ENCODE measurements at regions not wholly inside any gene's neighbourhood (a gene's known extent, or its start where the extent isn't known, plus 50 kb on each side); places are given as distances from the start of the nearest gene placed in this dataset.

- Histone ChIP-seq H3K27me3 (replicated peaks; ENCODE audit: insufficient read depth) (no peaks in the 10 kb centered on the region), H3K4me3 (no peak overlapping the region), H3K9me3 (no peaks in the 10 kb centered on the region), H3K27ac (no peak overlapping the region), H3K36me3 (no peaks in the 10 kb centered on the region), H3K4me1 (replicated peaks) (no peaks in the 10 kb centered on the region)
- no peak for DNase-seq (ENCODE audit: low spot score)
- 80% methylated on average over 10 of the region's 10 CpGs for WGBS
- intact Hi-C loops (cut with DNase I), result no loop called here
- TF ChIP-seq POLR2AphosphoS5 (IDR thresholded peaks at IDR 0.05), result no peak
Observed at GRCh38 chr15:37820380-37821128, 113.9 kb upstream of the TMCO5A start.

- 77% methylated on average over 10 of the region's 10 CpGs for WGBS
- intact Hi-C loops (cut with DNase I), result no loop called here
- TF ChIP-seq POLR2A (IDR thresholded peaks at IDR 0.05) (no peak), POLR2AphosphoS5 (IDR thresholded peaks at IDR 0.05) (no peak), CTCF (IDR thresholded peaks at IDR 0.05) (no peak)
- Histone ChIP-seq H3K4me3 (no peak overlapping the region), H3K27ac (no peak overlapping the region), H3K4me1 (replicated peaks) (no peaks in the 10 kb centered on the region), H3K9me3 (no peaks in the 10 kb centered on the region), H3K27me3 (replicated peaks; ENCODE audit: insufficient read depth) (no peaks in the 10 kb centered on the region), H3K36me3 (no peaks in the 10 kb centered on the region)
- DNase-seq (ENCODE audit: low spot score), result no peak
Observed at GRCh38 chr15:37823601-37824275, 110.7 kb upstream of the TMCO5A start.

- Histone ChIP-seq H3K4me3 (no peak overlapping the region), H3K4me1 (replicated peaks) (no peaks in the 10 kb centered on the region), H3K27me3 (replicated peaks; ENCODE audit: insufficient read depth) (no peaks in the 10 kb centered on the region), H3K9me3 (no peaks in the 10 kb centered on the region), H3K27ac (no peak overlapping the region), H3K36me3 (no peaks in the 10 kb centered on the region)
- no peak for DNase-seq (ENCODE audit: low spot score)
- TF ChIP-seq POLR2A (IDR thresholded peaks at IDR 0.05), result no peak
- TF ChIP-seq POLR2AphosphoS5 (IDR thresholded peaks at IDR 0.05), result no peak
- TF ChIP-seq CTCF (IDR thresholded peaks at IDR 0.05), result no peak
- 81% methylated on average over 6 of the region's 6 CpGs for WGBS
- intact Hi-C loops (cut with DNase I), result no loop called here
Observed at GRCh38 chr15:37824717-37825382, 109.6 kb upstream of the TMCO5A start.

- Histone ChIP-seq H3K4me3 (no peak overlapping the region), H3K9me3 (no peaks in the 10 kb centered on the region), H3K36me3 (no peaks in the 10 kb centered on the region), H3K27me3 (replicated peaks; ENCODE audit: insufficient read depth) (no peaks in the 10 kb centered on the region), H3K27ac (no peak overlapping the region), H3K4me1 (replicated peaks) (no peaks in the 10 kb centered on the region)
- intact Hi-C loops (cut with DNase I), result no loop called here
- no peak for DNase-seq (ENCODE audit: low spot score)
- no peak for TF ChIP-seq POLR2A (IDR thresholded peaks at IDR 0.05)
- no peak for TF ChIP-seq CTCF (IDR thresholded peaks at IDR 0.05)
- TF ChIP-seq POLR2AphosphoS5 (IDR thresholded peaks at IDR 0.05), result no peak
- 19% methylated on average over 3 of the region's 3 CpGs for WGBS
Observed at GRCh38 chr15:37837276-37837675, 97.2 kb upstream of the TMCO5A start.

GRCh38 chr15:37847776-37848175 is 86.7 kb upstream of the TMCO5A start:
- intact Hi-C loops (cut with DNase I), result no loop called here
- WGBS, result 90% methylated on average over 3 of the region's 3 CpGs
- Histone ChIP-seq H3K9me3 (no peaks in the 10 kb centered on the region), H3K36me3 (no peaks in the 10 kb centered on the region), H3K4me3 (no peak overlapping the region), H3K27me3 (replicated peaks; ENCODE audit: insufficient read depth) (no peaks in the 10 kb centered on the region), H3K27ac (no peak overlapping the region), H3K4me1 (replicated peaks) (no peaks in the 10 kb centered on the region)
- TF ChIP-seq CTCF (IDR thresholded peaks at IDR 0.05), result no peak
- no peak for TF ChIP-seq POLR2AphosphoS5 (IDR thresholded peaks at IDR 0.05)
- no peak for TF ChIP-seq POLR2A (IDR thresholded peaks at IDR 0.05)
- DNase-seq (ENCODE audit: low spot score), result no peak

Measured in prostate gland (tissue), 2 donors.